T-helper 17 cell (primary cell): ENCODE measurements at regions not wholly inside any gene's neighbourhood (a gene's known extent, or its start where the extent isn't known, plus 50 kb on each side); places are given as distances from the start of the nearest gene placed in this dataset.
A peak's percentile ranks its signal among the peaks of the same experiment; 100 is the strongest.

Source experiments
- ATAC-seq: fragments of 150-1000 bp; cut with Tn5 transposase; 2 replicates; pipeline ENCODE4 v1.10.0; 2021; ENCODE audit warnings: mild to moderate bottlenecking, moderate library complexity
- DNase-seq, 3 donors: peaks; one replicate each; pipeline versions ENCODE4 v3.0.0 to v3.0.0-alpha.2; 2020 to 2021
- H3K9me3 ChIP-seq: one replicate; pipeline ENCODE4 v1.7.0; 2013; ENCODE audit warnings: low read length, mild to moderate bottlenecking; ENCODE audit not compliant: control insufficient read depth, poor library complexity, severe bottlenecking
- H3K27ac Mint-ChIP-seq: one replicate; pipeline ENCODE4 v1.8.0; 2022; ENCODE audit warnings: mild to moderate bottlenecking, moderate library complexity, mixed read lengths
- H3K27me3 Mint-ChIP-seq: one replicate; pipeline ENCODE4 v1.8.0; 2022; ENCODE audit warnings: mixed read lengths
- H3K36me3 Mint-ChIP-seq: one replicate; pipeline ENCODE4 v1.8.0; 2022; ENCODE audit warnings: low read depth, mixed read lengths
- H3K4me1 Mint-ChIP-seq: one replicate; pipeline ENCODE4 v1.8.0; 2022; ENCODE audit warnings: mild to moderate bottlenecking, mixed read lengths
- H3K4me3 Mint-ChIP-seq: one replicate; pipeline ENCODE4 v1.8.0; 2022; ENCODE audit warnings: mild to moderate bottlenecking, moderate library complexity, mixed read lengths

GRCh38 chr4:124227981-124228380 is 484.6 kb downstream of the ANKRD50 start:
- H3K36me3 Mint-ChIP-seq, result peaks cover 2% of the 10 kb centered on the region
- H3K27ac Mint-ChIP-seq, result no peak overlapping the region
- no peaks in the 10 kb centered on the region for H3K27me3 Mint-ChIP-seq
- no peak for ATAC-seq
- no peak for DNase-seq
- no peaks in the 10 kb centered on the region for H3K9me3 ChIP-seq
- H3K4me1 Mint-ChIP-seq, result no peaks in the 10 kb centered on the region
- no peak overlapping the region for H3K4me3 Mint-ChIP-seq

- no peaks in the 10 kb centered on the region for H3K9me3 ChIP-seq
- Mint-ChIP-seq H3K27me3 (no peaks in the 10 kb centered on the region), H3K4me3 (no peak overlapping the region), H3K27ac (no peak overlapping the region), H3K4me1 (no peaks in the 10 kb centered on the region), H3K36me3 (peaks cover 2% of the 10 kb centered on the region)
- no peak for DNase-seq
- ATAC-seq, result no peak
Observed at GRCh38 chr4:124230268-124230667, 482.3 kb downstream of the ANKRD50 start.

- no peak for DNase-seq
- H3K9me3 ChIP-seq, result no peaks in the 10 kb centered on the region
- ATAC-seq, result no peak
- Mint-ChIP-seq H3K27ac (no peak overlapping the region), H3K4me1 (no peaks in the 10 kb centered on the region), H3K27me3 (no peaks in the 10 kb centered on the region), H3K36me3 (no peaks in the 10 kb centered on the region), H3K4me3 (no peak overlapping the region)
Observed at GRCh38 chr4:124234771-124235170, 477.8 kb downstream of the ANKRD50 start.

DNA sequence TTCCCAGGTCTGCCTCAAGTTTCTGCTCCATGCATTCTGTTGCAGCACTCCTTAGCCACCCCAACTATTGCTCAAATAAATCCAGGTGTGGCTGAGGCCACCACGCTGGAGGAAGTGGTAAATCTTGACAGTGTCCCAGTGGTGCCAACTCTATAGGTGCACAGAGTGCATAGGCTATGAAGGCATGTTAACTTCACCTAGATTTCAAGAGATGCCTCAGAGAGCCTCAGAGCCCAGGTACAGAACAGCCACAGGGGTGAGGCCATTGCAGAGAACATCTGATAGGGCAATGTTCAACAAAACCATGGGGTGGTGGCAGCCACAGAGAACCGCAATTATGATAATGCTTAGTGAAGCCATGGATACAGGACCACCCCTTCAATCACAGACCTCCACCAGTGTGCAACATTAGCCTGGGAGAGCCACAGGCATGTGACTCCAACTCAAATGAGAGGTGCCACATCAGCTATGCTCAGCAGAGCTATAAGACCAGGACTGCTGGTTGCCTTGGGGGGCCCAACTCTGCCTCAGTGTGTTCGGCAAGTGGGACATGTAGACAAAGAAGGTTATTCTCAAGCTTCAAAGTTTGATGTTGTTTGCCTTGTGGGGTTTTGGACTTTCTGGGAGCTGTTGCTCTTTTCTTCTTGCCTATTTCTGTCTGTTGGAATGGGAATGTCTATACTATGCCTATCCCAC is 468.7 kb downstream of the ANKRD50 start:
- H3K27me3 Mint-ChIP-seq, result peaks cover 4% of the 10 kb centered on the region
- no peak for DNase-seq
- H3K4me3 Mint-ChIP-seq, result no peak overlapping the region
- no peaks in the 10 kb centered on the region for H3K36me3 Mint-ChIP-seq
- no peaks in the 10 kb centered on the region for H3K4me1 Mint-ChIP-seq
- ATAC-seq, result no peak
- H3K9me3 ChIP-seq, result no peaks in the 10 kb centered on the region
- no peak overlapping the region for H3K27ac Mint-ChIP-seq

- H3K4me3 Mint-ChIP-seq, result no peak overlapping the region
- no peaks in the 10 kb centered on the region for H3K36me3 Mint-ChIP-seq
- H3K9me3 ChIP-seq, result no peaks in the 10 kb centered on the region
- DNase-seq (no peak), ATAC-seq (no peak)
- H3K4me1 Mint-ChIP-seq, result no peaks in the 10 kb centered on the region
- H3K27me3 Mint-ChIP-seq, result peaks cover 10% of the 10 kb centered on the region
- no peak overlapping the region for H3K27ac Mint-ChIP-seq
Observed at GRCh38 chr4:124253080-124253479, 459.5 kb downstream of the ANKRD50 start.

- no peaks in the 10 kb centered on the region for H3K4me1 Mint-ChIP-seq
- H3K9me3 ChIP-seq, result no peaks in the 10 kb centered on the region
- DNase-seq (no peak), ATAC-seq (peak; percentile 50)
- no peaks in the 10 kb centered on the region for H3K36me3 Mint-ChIP-seq
- no peak overlapping the region for H3K27ac Mint-ChIP-seq
- no peak overlapping the region for H3K4me3 Mint-ChIP-seq
- peaks cover 7% of the 10 kb centered on the region for H3K27me3 Mint-ChIP-seq
Observed at GRCh38 chr4:124262211-124263179, 450.0 kb downstream of the ANKRD50 start.

GRCh38 chr4:124265701-124266100 is 446.8 kb downstream of the ANKRD50 start:
- no peak for DNase-seq
- ATAC-seq, result no peak
- Mint-ChIP-seq H3K27ac (no peak overlapping the region), H3K4me1 (no peaks in the 10 kb centered on the region), H3K36me3 (no peaks in the 10 kb centered on the region), H3K27me3 (peaks cover 7% of the 10 kb centered on the region), H3K4me3 (no peak overlapping the region)
- H3K9me3 ChIP-seq, result no peaks in the 10 kb centered on the region

DNA sequence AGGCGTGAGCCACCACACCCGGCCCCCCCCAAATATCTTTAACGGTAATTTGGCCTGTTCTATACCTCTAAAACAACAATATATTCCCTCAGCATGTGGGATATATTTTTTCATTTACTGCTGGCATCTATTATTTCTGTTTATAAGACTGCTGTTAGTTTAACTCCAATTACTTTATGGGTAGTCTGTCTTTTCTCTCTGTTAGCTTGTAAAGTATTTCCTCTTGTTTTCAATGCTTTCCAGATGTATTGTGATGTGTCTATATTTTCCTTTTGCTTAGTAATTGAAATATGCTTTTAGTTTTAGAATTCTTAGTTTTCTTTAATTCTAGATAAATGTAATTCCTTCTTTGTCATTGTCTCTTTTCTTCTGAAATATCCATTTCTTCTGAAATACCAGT is 445.8 kb downstream of the ANKRD50 start:
- Mint-ChIP-seq H3K27ac (no peak overlapping the region), H3K27me3 (peaks cover 7% of the 10 kb centered on the region), H3K4me1 (no peaks in the 10 kb centered on the region), H3K36me3 (no peaks in the 10 kb centered on the region), H3K4me3 (no peak overlapping the region)
- ATAC-seq (no peak), DNase-seq (no peak)
- no peaks in the 10 kb centered on the region for H3K9me3 ChIP-seq

DNA sequence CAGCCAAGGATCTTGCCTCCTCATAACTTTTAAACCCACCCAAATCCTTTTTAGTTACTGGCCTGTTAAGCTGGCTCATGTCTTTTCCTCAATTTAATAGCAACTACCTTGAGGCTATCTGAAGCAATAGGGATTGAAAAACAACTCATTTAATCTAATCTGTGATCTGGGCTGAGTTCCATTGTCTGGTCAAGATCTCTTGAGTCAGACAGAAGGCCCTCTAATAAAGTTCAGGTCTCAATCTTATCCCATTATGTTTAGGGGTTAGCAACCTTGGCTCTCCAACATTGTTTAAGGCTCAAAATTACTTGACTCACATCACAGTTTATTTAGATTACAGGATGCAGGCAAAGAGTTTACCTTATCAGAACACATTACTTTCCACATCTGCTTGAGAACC is 436.1 kb downstream of the ANKRD50 start:
- no peak for ATAC-seq
- H3K27ac Mint-ChIP-seq, result no peak overlapping the region
- H3K4me1 Mint-ChIP-seq, result no peaks in the 10 kb centered on the region
- no peak for DNase-seq
- no peaks in the 10 kb centered on the region for H3K36me3 Mint-ChIP-seq
- H3K4me3 Mint-ChIP-seq, result no peak overlapping the region
- no peaks in the 10 kb centered on the region for H3K9me3 ChIP-seq
- no peaks in the 10 kb centered on the region for H3K27me3 Mint-ChIP-seq

- no peak for ATAC-seq
- no peaks in the 10 kb centered on the region for H3K36me3 Mint-ChIP-seq
- no peak overlapping the region for H3K4me3 Mint-ChIP-seq
- no peak for DNase-seq
- H3K9me3 ChIP-seq, result no peaks in the 10 kb centered on the region
- H3K4me1 Mint-ChIP-seq, result no peaks in the 10 kb centered on the region
- H3K27me3 Mint-ChIP-seq, result no peaks in the 10 kb centered on the region
- H3K27ac Mint-ChIP-seq, result no peak overlapping the region
Observed at GRCh38 chr4:124277691-124278090, 434.8 kb downstream of the ANKRD50 start.

DNA sequence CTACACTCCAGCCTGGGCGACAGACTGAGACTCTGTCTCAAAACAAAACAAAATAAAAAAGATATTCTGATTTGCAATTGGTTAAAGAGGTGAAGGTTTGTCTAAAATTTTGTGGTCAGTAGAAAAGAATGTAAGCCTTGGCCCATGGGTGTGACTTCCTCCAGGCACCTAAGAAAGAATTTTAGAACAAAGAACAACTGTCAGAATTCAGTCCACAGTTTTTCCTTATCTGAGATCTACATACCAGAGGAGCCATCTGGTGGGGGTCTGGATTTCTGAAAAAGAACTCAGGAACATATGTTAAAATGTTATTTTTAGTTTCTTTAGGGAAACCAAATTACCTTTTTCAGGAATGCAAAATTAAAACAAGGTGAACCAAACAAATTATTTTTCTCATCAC is 434.1 kb downstream of the ANKRD50 start:
- H3K27ac Mint-ChIP-seq, result no peak overlapping the region
- no peak for DNase-seq
- H3K4me3 Mint-ChIP-seq, result no peak overlapping the region

DNA sequence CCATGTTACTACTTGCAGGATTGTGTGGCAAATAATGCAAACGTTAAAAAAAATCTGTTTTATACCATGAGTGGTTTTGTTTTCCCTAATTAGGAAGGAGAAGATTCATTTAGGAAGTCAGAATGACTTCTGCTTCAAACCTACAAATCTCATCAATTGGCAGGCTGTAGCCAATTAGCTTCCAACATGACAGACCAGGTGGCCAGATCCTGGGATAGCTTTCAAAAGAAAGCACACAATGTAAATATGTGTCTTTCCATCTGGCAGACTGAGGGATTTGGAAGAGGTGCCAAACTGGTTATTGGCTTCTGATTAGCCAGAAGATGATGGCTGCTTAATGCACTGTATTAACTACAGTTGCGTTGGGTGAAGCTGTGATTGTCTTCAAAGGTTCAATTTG is 432.8 kb downstream of the ANKRD50 start:
- H3K9me3 ChIP-seq, result no peaks in the 10 kb centered on the region
- ATAC-seq (no peak), DNase-seq (no peak)
- Mint-ChIP-seq H3K36me3 (no peaks in the 10 kb centered on the region), H3K27me3 (no peaks in the 10 kb centered on the region), H3K4me3 (no peak overlapping the region), H3K4me1 (no peaks in the 10 kb centered on the region), H3K27ac (no peak overlapping the region)

More for the DNA sequence above, 434.1 kb downstream of the ANKRD50 start:
- ATAC-seq, result no peak
- Mint-ChIP-seq H3K4me1 (no peaks in the 10 kb centered on the region), H3K27me3 (no peaks in the 10 kb centered on the region), H3K36me3 (no peaks in the 10 kb centered on the region)
- no peaks in the 10 kb centered on the region for H3K9me3 ChIP-seq

- H3K4me1 Mint-ChIP-seq, result no peaks in the 10 kb centered on the region
- DNase-seq (no peak), ATAC-seq (no peak)
- H3K27me3 Mint-ChIP-seq, result no peaks in the 10 kb centered on the region
- no peaks in the 10 kb centered on the region for H3K9me3 ChIP-seq
- no peaks in the 10 kb centered on the region for H3K36me3 Mint-ChIP-seq
- H3K4me3 Mint-ChIP-seq, result no peak overlapping the region
- H3K27ac Mint-ChIP-seq, result no peak overlapping the region
Observed at GRCh38 chr4:124282301-124282898, 430.1 kb downstream of the ANKRD50 start.
